HUES6 (cell line): ENCODE measurements at regions not wholly inside any gene's neighbourhood (a gene's known extent, or its start where the extent isn't known, plus 50 kb on each side); places are given as distances from the start of the nearest gene placed in this dataset.
"Not testable (repeated sequence)": the region's sequence is repeated elsewhere in the genome, so short reads cannot be mapped to it uniquely, and the experiment has no call there.

ENCODE experiments used
- H3K27ac ChIP-seq: 2 replicates; pipeline ENCODE4 v1.7.0; 2013; ENCODE audit warnings: low read depth, mild to moderate bottlenecking, low read length, inconsistent platforms
- H3K27me3 ChIP-seq: 2 replicates; pipeline ENCODE4 v1.6.1; 2013; ENCODE audit warnings: low read length; ENCODE audit not compliant: control insufficient read depth, insufficient read depth
- H3K36me3 ChIP-seq: 2 replicates; pipeline ENCODE4 v1.6.1; 2013; ENCODE audit warnings: low read length; ENCODE audit not compliant: control insufficient read depth, insufficient read depth
- H3K4me1 ChIP-seq: 2 replicates; pipeline ENCODE4 v1.6.1; 2013; ENCODE audit warnings: low read length; ENCODE audit not compliant: control insufficient read depth, insufficient read depth
- H3K4me3 ChIP-seq: 2 replicates; pipeline ENCODE4 v1.5.1; 2013; ENCODE audit warnings: low read depth, low read length
- H3K9ac ChIP-seq: one replicate; pipeline ENCODE4 v1.6.1; 2013; ENCODE audit warnings: mild to moderate bottlenecking, low read length
- H3K9me3 ChIP-seq: 2 replicates; pipeline ENCODE4 v1.6.1; 2013; ENCODE audit warnings: low read depth, low read length; ENCODE audit not compliant: control insufficient read depth, insufficient read depth

GRCh38 chr1:219320563-219320962, 146.9 kb downstream of the LYPLAL1 start:
- H3K9me3 ChIP-seq, H3K9ac ChIP-seq, H3K27me3 ChIP-seq: not testable (repeated sequence)

GRCh38 chr1:219318826-219319225, 145.1 kb downstream of the LYPLAL1 start:
- no peaks in the 10 kb centered on the region for H3K27me3 ChIP-seq
- no peak overlapping the region for H3K9ac ChIP-seq
- H3K36me3 ChIP-seq = no peaks in the 10 kb centered on the region
- H3K4me1 ChIP-seq = no peaks in the 10 kb centered on the region
- H3K4me3 ChIP-seq = no peak overlapping the region
- no peaks in the 10 kb centered on the region for H3K9me3 ChIP-seq
- no peak overlapping the region for H3K27ac ChIP-seq

More at GRCh38 chr1:219320563-219320962, 146.9 kb downstream of the LYPLAL1 start:
- H3K27ac ChIP-seq, H3K4me3 ChIP-seq, H3K36me3 ChIP-seq, H3K4me1 ChIP-seq: not testable (repeated sequence)

GRCh38 chr1:219317762-219318353, 144.2 kb downstream of the LYPLAL1 start:
- no peaks in the 10 kb centered on the region for H3K9me3 ChIP-seq
- no peak overlapping the region for H3K4me3 ChIP-seq
- no peaks in the 10 kb centered on the region for H3K4me1 ChIP-seq
- H3K9ac ChIP-seq = no peak overlapping the region
- H3K27ac ChIP-seq = no peak overlapping the region
- H3K36me3 ChIP-seq = no peaks in the 10 kb centered on the region
- no peaks in the 10 kb centered on the region for H3K27me3 ChIP-seq

GRCh38 chr1:219316066-219316465, 142.4 kb downstream of the LYPLAL1 start:
- no peaks in the 10 kb centered on the region for H3K9me3 ChIP-seq
- H3K27me3 ChIP-seq = no peaks in the 10 kb centered on the region
- H3K4me3 ChIP-seq = no peak overlapping the region
- no peak overlapping the region for H3K27ac ChIP-seq
- no peaks in the 10 kb centered on the region for H3K36me3 ChIP-seq
- no peaks in the 10 kb centered on the region for H3K4me1 ChIP-seq
- H3K9ac ChIP-seq = no peak overlapping the region

- H3K27me3 ChIP-seq = no peaks in the 10 kb centered on the region
- H3K27ac ChIP-seq = no peak overlapping the region
- no peak overlapping the region for H3K9ac ChIP-seq
- no peaks in the 10 kb centered on the region for H3K4me1 ChIP-seq
- H3K4me3 ChIP-seq = no peak overlapping the region
- H3K36me3 ChIP-seq = no peaks in the 10 kb centered on the region
- peaks cover 1% of the 10 kb centered on the region; the same call in 1 of the 2 replicates for H3K9me3 ChIP-seq
These were observed 140.3 kb downstream of the LYPLAL1 start for GRCh38 chr1:219313961-219314360.

- Histone ChIP-seq H3K4me3 (no peak overlapping the region), H3K4me1 (no peaks in the 10 kb centered on the region), H3K9me3 (peaks cover 10% of the 10 kb centered on the region), H3K27me3 (no peaks in the 10 kb centered on the region), H3K36me3 (no peaks in the 10 kb centered on the region), H3K9ac (no peak overlapping the region), H3K27ac (no peak overlapping the region)
These were observed 139.3 kb downstream of the LYPLAL1 start for GRCh38 chr1:219312967-219313366.

GRCh38 chr1:219310181-219310728, 136.6 kb downstream of the LYPLAL1 start:
- Histone ChIP-seq H3K9me3 (peaks cover 20% of the 10 kb centered on the region), H3K27me3 (no peaks in the 10 kb centered on the region), H3K4me1 (no peaks in the 10 kb centered on the region), H3K27ac (peak overlapping the region; percentile 47; the same call in 1 of the 2 replicates), H3K9ac (no peak overlapping the region), H3K36me3 (no peaks in the 10 kb centered on the region), H3K4me3 (no peak overlapping the region)

- peaks cover 20% of the 10 kb centered on the region for H3K9me3 ChIP-seq
- H3K9ac ChIP-seq = no peak overlapping the region
- H3K36me3 ChIP-seq = no peaks in the 10 kb centered on the region
- no peak overlapping the region for H3K4me3 ChIP-seq
- no peaks in the 10 kb centered on the region for H3K27me3 ChIP-seq
- no peak overlapping the region for H3K27ac ChIP-seq
- H3K4me1 ChIP-seq = no peaks in the 10 kb centered on the region
These were observed 134.7 kb downstream of the LYPLAL1 start for GRCh38 chr1:219308367-219308766.

GRCh38 chr1:219304227-219305226, 130.8 kb downstream of the LYPLAL1 start:
- H3K4me1 ChIP-seq = no peaks in the 10 kb centered on the region
- no peak overlapping the region for H3K9ac ChIP-seq
- H3K9me3 ChIP-seq = peaks cover 20% of the 10 kb centered on the region
- no peak overlapping the region for H3K4me3 ChIP-seq
- no peaks in the 10 kb centered on the region for H3K27me3 ChIP-seq
- no peak overlapping the region for H3K27ac ChIP-seq
- no peaks in the 10 kb centered on the region for H3K36me3 ChIP-seq

- no peak overlapping the region for H3K4me3 ChIP-seq
- no peaks in the 10 kb centered on the region for H3K4me1 ChIP-seq
- H3K36me3 ChIP-seq = no peaks in the 10 kb centered on the region
- H3K27ac ChIP-seq = no peak overlapping the region
- H3K27me3 ChIP-seq = no peaks in the 10 kb centered on the region
- H3K9ac ChIP-seq = no peak overlapping the region
- H3K9me3 ChIP-seq = 0 out of 2 replicates have a peak, but pooled peaks cover 8% of the 10 kb centered on the region
These were observed 129.0 kb downstream of the LYPLAL1 start for GRCh38 chr1:219302697-219303096.

GRCh38 chr1:219299420-219299819, 125.7 kb downstream of the LYPLAL1 start:
- H3K9me3 ChIP-seq = no peaks in the 10 kb centered on the region
- no peak overlapping the region for H3K9ac ChIP-seq
- no peaks in the 10 kb centered on the region for H3K4me1 ChIP-seq
- H3K4me3 ChIP-seq = no peak overlapping the region
- no peak overlapping the region for H3K27ac ChIP-seq
- no peaks in the 10 kb centered on the region for H3K27me3 ChIP-seq
- H3K36me3 ChIP-seq = no peaks in the 10 kb centered on the region
